ENCODE measurements at regions not wholly inside any gene's neighbourhood (a gene's known extent, or its start where the extent isn't known, plus 50 kb on each side); places are given as distances from the start of the nearest gene placed in this dataset.

DNA sequence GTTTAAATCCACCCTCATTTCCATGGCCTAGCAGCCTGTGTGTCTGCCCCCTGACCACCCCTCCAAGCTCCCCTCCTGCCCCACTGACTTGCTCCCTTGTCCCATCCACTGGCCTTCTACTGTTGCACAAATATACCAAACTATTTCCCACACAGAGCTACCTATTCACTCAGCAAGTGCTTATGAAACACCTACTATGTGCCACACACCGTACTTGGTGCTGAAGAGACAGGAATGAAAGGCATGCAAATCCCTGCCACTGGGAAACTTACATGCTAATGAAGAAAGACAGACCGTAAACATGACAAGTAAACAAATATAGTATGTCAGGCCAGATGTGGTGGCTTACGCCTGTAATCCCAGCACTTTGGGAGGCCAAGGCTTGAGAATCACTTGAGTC is 49.9 kb upstream of the CAPZB start:
- DNase-seq (ENCODE audit: low spot score): no peak
- in situ Hi-C loops (cut with MboI; ENCODE audit: low pct_unique_long_range_greater_than_20kb, low sequenced_read_pairs, unreplicated experiment): no loop called here
- TF ChIP-seq, protein P1, sequence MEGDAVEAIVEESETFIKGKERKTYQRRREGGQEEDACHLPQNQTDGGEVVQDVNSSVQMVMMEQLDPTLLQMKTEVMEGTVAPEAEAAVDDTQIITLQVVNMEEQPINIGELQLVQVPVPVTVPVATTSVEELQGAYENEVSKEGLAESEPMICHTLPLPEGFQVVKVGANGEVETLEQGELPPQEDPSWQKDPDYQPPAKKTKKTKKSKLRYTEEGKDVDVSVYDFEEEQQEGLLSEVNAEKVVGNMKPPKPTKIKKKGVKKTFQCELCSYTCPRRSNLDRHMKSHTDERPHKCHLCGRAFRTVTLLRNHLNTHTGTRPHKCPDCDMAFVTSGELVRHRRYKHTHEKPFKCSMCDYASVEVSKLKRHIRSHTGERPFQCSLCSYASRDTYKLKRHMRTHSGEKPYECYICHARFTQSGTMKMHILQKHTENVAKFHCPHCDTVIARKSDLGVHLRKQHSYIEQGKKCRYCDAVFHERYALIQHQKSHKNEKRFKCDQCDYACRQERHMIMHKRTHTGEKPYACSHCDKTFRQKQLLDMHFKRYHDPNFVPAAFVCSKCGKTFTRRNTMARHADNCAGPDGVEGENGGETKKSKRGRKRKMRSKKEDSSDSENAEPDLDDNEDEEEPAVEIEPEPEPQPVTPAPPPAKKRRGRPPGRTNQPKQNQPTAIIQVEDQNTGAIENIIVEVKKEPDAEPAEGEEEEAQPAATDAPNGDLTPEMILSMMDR (IDR thresholded peaks at IDR 0.05; ENCODE audit: extremely low read depth, insufficient read depth, missing control alignments): no peak
